ENCODE measurements at regions not wholly inside any gene's neighbourhood (a gene's known extent, or its start where the extent isn't known, plus 50 kb on each side); places are given as distances from the start of the nearest gene placed in this dataset.

DNA sequence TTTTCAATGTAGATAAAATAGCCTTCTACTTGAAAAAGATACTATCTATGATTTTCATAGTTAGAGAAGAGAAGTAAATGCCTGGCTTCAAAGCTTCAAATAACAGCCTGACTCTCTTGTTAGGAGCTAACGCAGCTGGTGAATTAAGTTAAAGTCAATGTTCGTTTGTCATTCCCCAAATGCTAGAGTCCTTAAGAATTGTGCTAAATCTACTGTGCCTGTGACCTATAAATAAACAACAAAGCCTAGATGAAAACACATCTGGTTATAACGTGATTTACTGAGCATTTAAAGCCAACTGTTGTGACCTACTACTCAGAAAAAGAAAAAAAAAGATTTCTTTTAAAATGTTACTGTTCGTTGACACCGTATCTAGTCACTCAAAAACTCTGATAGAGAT lies 134.7 kb downstream of the POLR1F start:
- no peak overlapping the region for H3K27ac Mint-ChIP-seq
- H3K4me3 Mint-ChIP-seq = no peak overlapping the region
- Histone ChIP-seq H3K9ac (no peak overlapping the region), H3K27ac (no peak overlapping the region), H3K79me2 (ENCODE audit: low read depth) (no peaks in the 10 kb centered on the region), H3K36me3 (no peaks in the 10 kb centered on the region), H3K9me3 (ENCODE audit: low read depth) (no peaks in the 10 kb centered on the region), H3K4me2 (no peak overlapping the region), H3K4me3 (no peak overlapping the region), H2AFZ (replicated peaks) (no peak overlapping the region), H3F3A (ENCODE audit: low read depth) (no peaks in the 10 kb centered on the region), H3K4me1 (no peaks in the 10 kb centered on the region), H3K27me3 (no peaks in the 10 kb centered on the region), H4K20me1 (ENCODE audit: low read depth) (no peaks in the 10 kb centered on the region)
- H3K9me3 Mint-ChIP-seq = no peaks in the 10 kb centered on the region
- H3K36me3 Mint-ChIP-seq = no peaks in the 10 kb centered on the region
- no peak for DNase-seq (ENCODE audit: low spot score)
- H3K27me3 Mint-ChIP-seq (ENCODE audit: insufficient read depth, low read depth) = no peaks in the 10 kb centered on the region
- no peak for TF ChIP-seq EZH2phosphoT487 (IDR thresholded peaks at IDR 0.05)
- no peak for TF ChIP-seq CTCF (IDR thresholded peaks at IDR 0.05)
- no peak for TF ChIP-seq EZH2 (IDR thresholded peaks at IDR 0.05)
- H3K4me1 Mint-ChIP-seq = peaks cover 4% of the 10 kb centered on the region

- peaks cover 4% of the 10 kb centered on the region for H3K4me1 Mint-ChIP-seq
- no peak for DNase-seq (ENCODE audit: low spot score)
- no peaks in the 10 kb centered on the region for H3K36me3 Mint-ChIP-seq
- H3K27ac ChIP-seq = no peak overlapping the region
- H3K27me3 ChIP-seq = no peaks in the 10 kb centered on the region
- H3K9me3 Mint-ChIP-seq = no peaks in the 10 kb centered on the region
- no peak overlapping the region for H3K4me3 Mint-ChIP-seq
- no peak overlapping the region for H3K4me2 ChIP-seq
- no peaks in the 10 kb centered on the region for H3K4me1 ChIP-seq
- no peaks in the 10 kb centered on the region for H3K9me3 ChIP-seq (ENCODE audit: low read depth)
- no peaks in the 10 kb centered on the region for H4K20me1 ChIP-seq (ENCODE audit: low read depth)
- H3K9ac ChIP-seq = no peak overlapping the region
- no peaks in the 10 kb centered on the region for H3F3A ChIP-seq (ENCODE audit: low read depth)
- H3K4me3 ChIP-seq = no peak overlapping the region
- no peak overlapping the region for H3K27ac Mint-ChIP-seq
- H3K36me3 ChIP-seq = no peaks in the 10 kb centered on the region
- no peaks in the 10 kb centered on the region for H3K79me2 ChIP-seq (ENCODE audit: low read depth)
- TF ChIP-seq EZH2 (IDR thresholded peaks at IDR 0.05) (no peak), EZH2phosphoT487 (IDR thresholded peaks at IDR 0.05) (no peak), CTCF (IDR thresholded peaks at IDR 0.05) (no peak)
- H3K27me3 Mint-ChIP-seq (ENCODE audit: insufficient read depth, low read depth) = no peaks in the 10 kb centered on the region
- H2AFZ ChIP-seq (replicated peaks) = no peak overlapping the region
Measured at GRCh38 chr7:19572566-19572965, 136.3 kb downstream of the POLR1F start.

GRCh38 chr7:19567011-19567410 lies 141.8 kb downstream of the POLR1F start:
- Mint-ChIP-seq H3K4me3 (no peak overlapping the region), H3K27ac (no peak overlapping the region), H3K27me3 (ENCODE audit: insufficient read depth, low read depth) (no peaks in the 10 kb centered on the region), H3K9me3 (no peaks in the 10 kb centered on the region), H3K36me3 (no peaks in the 10 kb centered on the region), H3K4me1 (no peaks in the 10 kb centered on the region)
- Histone ChIP-seq H3K9me3 (ENCODE audit: low read depth) (no peaks in the 10 kb centered on the region), H3K9ac (no peak overlapping the region), H2AFZ (replicated peaks) (no peak overlapping the region), H4K20me1 (ENCODE audit: low read depth) (no peaks in the 10 kb centered on the region), H3K4me2 (no peak overlapping the region), H3K79me2 (ENCODE audit: low read depth) (no peaks in the 10 kb centered on the region), H3F3A (ENCODE audit: low read depth) (no peaks in the 10 kb centered on the region), H3K36me3 (no peaks in the 10 kb centered on the region), H3K4me1 (no peaks in the 10 kb centered on the region), H3K27me3 (no peaks in the 10 kb centered on the region), H3K27ac (no peak overlapping the region), H3K4me3 (no peak overlapping the region)
- DNase-seq (ENCODE audit: low spot score) = no peak
- TF ChIP-seq EZH2phosphoT487 (IDR thresholded peaks at IDR 0.05) = no peak
- TF ChIP-seq CTCF (IDR thresholded peaks at IDR 0.05) = no peak
- TF ChIP-seq EZH2 (IDR thresholded peaks at IDR 0.05) = no peak

DNA sequence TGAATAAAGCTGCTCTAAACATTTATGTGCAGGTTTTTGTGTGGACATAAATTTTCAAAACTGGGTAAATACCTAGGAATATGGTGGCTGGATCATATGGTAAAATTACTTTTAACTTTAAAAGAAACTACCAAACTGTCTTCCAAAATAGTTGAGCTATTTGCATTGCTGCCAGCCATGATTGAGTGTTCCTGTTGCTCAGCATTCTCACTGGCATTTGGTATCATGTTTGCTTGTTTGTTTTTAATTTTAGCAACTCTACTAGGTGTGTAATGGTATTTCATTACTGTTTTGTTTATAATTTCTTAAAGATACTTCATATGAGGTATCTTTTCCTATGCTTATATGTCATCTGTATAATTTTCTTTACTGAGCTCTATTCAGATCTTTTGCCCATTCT lies 143.2 kb downstream of the POLR1F start:
- Mint-ChIP-seq H3K27me3 (ENCODE audit: insufficient read depth, low read depth) (no peaks in the 10 kb centered on the region), H3K36me3 (no peaks in the 10 kb centered on the region), H3K4me1 (no peaks in the 10 kb centered on the region), H3K4me3 (no peak overlapping the region), H3K27ac (no peak overlapping the region), H3K9me3 (no peaks in the 10 kb centered on the region)
- H3K36me3 ChIP-seq = no peaks in the 10 kb centered on the region
- H2AFZ ChIP-seq (replicated peaks) = no peak overlapping the region
- no peak for TF ChIP-seq CTCF (IDR thresholded peaks at IDR 0.05)
- TF ChIP-seq EZH2 (IDR thresholded peaks at IDR 0.05) = no peak
- no peak for TF ChIP-seq EZH2phosphoT487 (IDR thresholded peaks at IDR 0.05)
- H3K9ac ChIP-seq = no peak overlapping the region
- no peak overlapping the region for H3K27ac ChIP-seq
- no peaks in the 10 kb centered on the region for H3K4me1 ChIP-seq
- H3F3A ChIP-seq (ENCODE audit: low read depth) = no peaks in the 10 kb centered on the region
- H3K79me2 ChIP-seq (ENCODE audit: low read depth) = no peaks in the 10 kb centered on the region
- no peak overlapping the region for H3K4me2 ChIP-seq
- H4K20me1 ChIP-seq (ENCODE audit: low read depth) = no peaks in the 10 kb centered on the region
- DNase-seq (ENCODE audit: low spot score) = no peak
- H3K27me3 ChIP-seq = no peaks in the 10 kb centered on the region
- no peaks in the 10 kb centered on the region for H3K9me3 ChIP-seq (ENCODE audit: low read depth)
- H3K4me3 ChIP-seq = no peak overlapping the region
